ENCODE measurements at regions not wholly inside any gene's neighbourhood (a gene's known extent, or its start where the extent isn't known, plus 50 kb on each side); places are given as distances from the start of the nearest gene placed in this dataset.

GRCh38 chr7:16207321-16207720 is 214.0 kb downstream of the CRPPA start:
- no peak for DNase-seq
- H3K4me3 ChIP-seq (replicated peaks in 1 of 3), result no peak overlapping the region
- TF ChIP-seq CTCF (IDR thresholded peaks at IDR 0.05) (no peak), POLR2A (IDR thresholded peaks at IDR 0.05) (no peak)
- intact Hi-C loops (cut with DNase I), result no loop called here
- 81 to 82% methylated on average over 2 of the region's 2 CpGs for WGBS, 2 donors
- H3K36me3 ChIP-seq, result no peaks in the 10 kb centered on the region
- H3K27me3 ChIP-seq, result no peaks in the 10 kb centered on the region
- H3K9me3 ChIP-seq, result no peaks in the 10 kb centered on the region
- H3K4me1 ChIP-seq, result no peaks in the 10 kb centered on the region
- no peak overlapping the region for H3K27ac ChIP-seq

- 84 to 87% methylated on average over 2 of the region's 2 CpGs for WGBS, 2 donors
- no peak for TF ChIP-seq CTCF (IDR thresholded peaks at IDR 0.05)
- TF ChIP-seq POLR2A (IDR thresholded peaks at IDR 0.05), result no peak
These were observed 215.9 kb downstream of the CRPPA start for GRCh38 chr7:16205466-16205865.

GRCh38 chr7:16204953-16205352 is 216.4 kb downstream of the CRPPA start:
- Histone ChIP-seq H3K4me1 (no peaks in the 10 kb centered on the region), H3K27ac (no peak overlapping the region), H3K4me3 (replicated peaks in 1 of 3) (no peak overlapping the region), H3K27me3 (no peaks in the 10 kb centered on the region), H3K36me3 (no peaks in the 10 kb centered on the region), H3K9me3 (no peaks in the 10 kb centered on the region)
- TF ChIP-seq CTCF (IDR thresholded peaks at IDR 0.05), result no peak
- no peak for TF ChIP-seq POLR2A (IDR thresholded peaks at IDR 0.05)
- 44 to 47% methylated on average over 2 of the region's 2 CpGs for WGBS, 2 donors
- intact Hi-C loops (cut with DNase I), result no loop called here
- no peak for DNase-seq

More at GRCh38 chr7:16205466-16205865, 215.9 kb downstream of the CRPPA start:
- H3K27me3 ChIP-seq, result no peaks in the 10 kb centered on the region
- no peaks in the 10 kb centered on the region for H3K9me3 ChIP-seq
- intact Hi-C loops (cut with DNase I), result no loop called here
- H3K27ac ChIP-seq, result no peak overlapping the region
- H3K4me1 ChIP-seq, result no peaks in the 10 kb centered on the region
- no peak for DNase-seq
- no peak overlapping the region for H3K4me3 ChIP-seq (replicated peaks in 1 of 3)
- H3K36me3 ChIP-seq, result no peaks in the 10 kb centered on the region

- Histone ChIP-seq H3K4me3 (replicated peaks in 1 of 3) (no peak overlapping the region), H3K36me3 (no peaks in the 10 kb centered on the region), H3K4me1 (no peaks in the 10 kb centered on the region), H3K27me3 (no peaks in the 10 kb centered on the region), H3K9me3 (no peaks in the 10 kb centered on the region), H3K27ac (no peak overlapping the region)
- DNase-seq, result no peak
- WGBS, 2 donors, result 73 to 85% methylated on average over 3 of the region's 3 CpGs
- intact Hi-C loops (cut with DNase I), result no loop called here
- no peak for TF ChIP-seq POLR2A (IDR thresholded peaks at IDR 0.05)
- TF ChIP-seq CTCF (IDR thresholded peaks at IDR 0.05), result no peak
These were observed 218.3 kb downstream of the CRPPA start for GRCh38 chr7:16203065-16203464.

GRCh38 chr7:16202303-16202702 is 219.0 kb downstream of the CRPPA start:
- H3K27ac ChIP-seq, result no peak overlapping the region
- intact Hi-C loops (cut with DNase I), result no loop called here
- H3K4me1 ChIP-seq, result no peaks in the 10 kb centered on the region
- H3K36me3 ChIP-seq, result no peaks in the 10 kb centered on the region
- no peak for TF ChIP-seq CTCF (IDR thresholded peaks at IDR 0.05)
- no peak for TF ChIP-seq POLR2A (IDR thresholded peaks at IDR 0.05)
- no peak for DNase-seq
- no peaks in the 10 kb centered on the region for H3K27me3 ChIP-seq
- H3K4me3 ChIP-seq (replicated peaks in 1 of 3), result no peak overlapping the region
- H3K9me3 ChIP-seq, result no peaks in the 10 kb centered on the region

Data from thyroid gland (tissue), 4 donors.